GM18907 (cell line): ENCODE measurements at regions not wholly inside any gene's neighbourhood (a gene's known extent, or its start where the extent isn't known, plus 50 kb on each side); places are given as distances from the start of the nearest gene placed in this dataset.
"Not testable (repeated sequence)": the region's sequence is repeated elsewhere in the genome, so short reads cannot be mapped to it uniquely, and the experiment has no call there.

Experiments used
- ATAC-seq: cut with Tn5 transposase; IDR thresholded peaks from one replicate; pipeline ENCODE4 v1.9.1; 2021; ENCODE audit warnings: mild to moderate bottlenecking, moderate library complexity; ENCODE audit not compliant: unreplicated experiment

DNA sequence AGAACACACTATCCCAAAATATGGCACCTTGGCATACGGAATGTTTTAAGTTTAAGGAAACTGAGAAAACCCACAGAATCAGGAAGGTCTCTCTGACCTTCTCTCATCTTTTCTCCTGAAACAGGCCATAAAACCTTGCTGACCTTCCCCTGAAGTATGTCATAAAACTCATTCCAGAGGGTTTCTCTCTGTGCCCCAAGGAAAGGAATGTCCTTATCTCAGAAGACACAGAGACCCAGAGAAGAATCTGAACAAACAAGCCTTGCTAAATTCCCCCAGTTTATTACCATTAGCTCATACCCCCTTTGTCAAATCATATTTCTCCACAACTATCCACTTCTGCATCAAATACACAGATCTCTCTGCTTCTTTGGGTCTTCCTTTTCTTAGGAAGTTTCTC lies 603.1 kb downstream of the MCTP2 start:
- ATAC-seq: no peak

DNA sequence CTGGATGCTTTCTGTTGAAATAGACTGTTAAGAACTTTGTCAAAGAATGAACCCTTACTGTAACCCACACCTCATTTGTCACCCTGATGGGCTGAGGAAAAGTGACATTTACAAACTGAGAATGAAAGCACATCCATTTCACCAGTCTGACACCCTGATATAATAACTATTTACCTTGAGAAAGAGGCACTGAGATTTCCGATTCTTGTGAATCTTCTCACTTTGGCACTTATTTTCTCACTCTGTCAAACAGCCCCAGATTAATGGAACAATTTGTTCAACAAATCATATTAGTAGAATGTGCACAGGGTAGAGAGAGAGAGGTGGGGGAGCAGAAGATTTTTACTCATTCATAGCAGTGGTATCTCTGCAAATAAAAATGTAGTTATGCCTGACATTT lies 606.9 kb downstream of the MCTP2 start:
- no peak for ATAC-seq

DNA sequence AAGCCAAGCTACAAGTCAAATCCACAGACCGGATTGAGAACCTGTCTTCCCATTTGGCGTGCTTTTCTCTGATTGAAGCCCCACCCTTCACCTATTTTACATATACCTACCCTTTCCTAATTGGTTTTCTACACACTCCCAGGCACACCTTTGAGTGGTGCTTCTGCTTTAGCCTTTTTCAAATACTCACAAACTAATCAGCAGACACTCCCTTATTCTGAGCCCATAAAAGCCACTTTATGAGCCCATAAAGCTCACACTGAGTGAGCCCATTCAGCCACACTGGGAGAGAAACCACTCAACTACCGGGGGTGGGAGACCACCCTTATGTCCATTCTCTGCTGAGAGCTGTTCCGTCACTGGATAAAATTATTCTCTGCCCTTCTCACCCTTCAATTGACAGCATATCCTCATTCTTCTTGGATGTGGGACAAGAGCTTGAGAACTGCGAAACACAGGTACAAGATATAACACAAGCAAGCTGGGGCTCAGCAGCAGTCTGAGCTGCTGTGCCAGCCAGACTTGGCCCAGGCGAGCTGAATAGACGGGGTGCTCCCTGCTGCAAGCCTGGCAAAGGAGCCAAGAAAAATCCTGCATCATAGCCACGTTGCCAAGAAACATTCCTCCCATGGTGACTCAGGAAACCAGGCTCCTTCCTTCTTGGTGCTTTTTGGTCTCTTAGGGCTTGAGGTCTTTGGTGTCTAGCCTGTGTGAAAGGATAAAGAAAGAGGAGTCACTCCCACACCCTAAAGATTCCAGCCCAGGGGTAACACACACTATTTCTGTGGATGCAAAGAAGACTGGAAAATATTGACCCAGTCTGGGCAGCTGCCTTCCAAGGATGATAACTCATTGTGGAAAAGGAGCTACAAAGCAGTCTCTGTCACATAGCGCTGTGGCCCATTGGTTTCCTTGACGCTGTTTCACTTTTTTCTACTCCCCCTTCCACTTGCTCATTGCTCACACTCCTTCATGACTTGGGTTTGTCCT lies 609.7 kb downstream of the MCTP2 start:
- no peak for ATAC-seq

- ATAC-seq: no peak
Measured at GRCh38 chr15:94843060-94843459, 611.7 kb downstream of the MCTP2 start.

DNA sequence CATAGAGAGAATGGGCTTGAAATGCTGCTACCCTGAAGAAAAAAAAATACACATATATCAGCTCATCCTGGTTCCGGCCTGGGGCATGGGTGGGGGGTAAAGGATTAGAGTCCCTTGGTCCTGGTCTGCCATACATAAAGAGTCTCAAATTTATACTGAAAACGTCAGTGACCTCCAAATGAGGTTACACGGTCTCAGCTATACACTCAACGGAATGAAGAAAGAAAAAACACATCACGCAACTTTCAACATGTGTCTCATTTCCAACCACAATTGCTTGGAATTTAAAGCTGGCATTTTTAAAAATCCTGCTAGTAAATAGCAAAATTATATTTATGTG lies 612.8 kb downstream of the MCTP2 start:
- no peak for ATAC-seq

GRCh38 chr15:94844538-94845389 lies 613.4 kb downstream of the MCTP2 start:
- ATAC-seq: peak; percentile 43

DNA sequence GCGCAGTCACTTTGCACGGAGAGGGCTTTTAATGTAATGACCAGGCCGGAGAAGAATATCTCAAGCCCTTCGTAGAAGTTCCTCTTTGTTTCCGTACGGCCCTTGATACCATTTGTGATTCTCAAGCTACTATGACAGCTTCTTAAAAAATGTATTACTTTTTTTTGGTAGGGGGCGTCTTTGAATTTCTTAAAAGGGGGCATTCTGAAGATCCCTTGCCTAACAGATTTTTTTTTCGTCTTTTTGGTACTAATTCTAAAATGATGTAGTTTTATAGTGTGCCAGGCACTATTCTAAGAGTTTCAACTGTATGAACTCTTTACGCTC lies 614.0 kb downstream of the MCTP2 start:
- no peak for ATAC-seq

GRCh38 chr15:94847325-94847724 lies 616.0 kb downstream of the MCTP2 start:
- ATAC-seq: no peak

DNA sequence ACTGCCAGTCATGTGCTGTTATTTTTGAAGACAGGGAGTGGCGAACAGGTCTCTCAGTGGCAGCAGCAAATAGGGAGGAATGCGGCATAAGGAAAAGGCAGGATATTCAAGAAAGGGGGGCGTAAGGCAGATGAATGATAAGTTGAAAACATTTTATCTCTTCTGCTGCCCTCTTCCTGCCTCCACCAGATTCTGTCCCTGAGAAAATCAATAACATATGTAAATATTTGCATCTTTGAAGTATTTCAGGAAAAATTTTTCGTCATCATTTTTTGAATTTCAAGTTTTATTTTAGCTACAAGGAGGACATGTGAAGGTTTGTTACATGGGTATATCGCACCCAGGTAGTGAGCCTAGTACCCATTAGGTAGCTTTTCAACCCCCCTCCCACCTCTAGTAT lies 616.7 kb downstream of the MCTP2 start:
- ATAC-seq: no peak

GRCh38 chr15:94855018-94855408 lies 623.7 kb downstream of the MCTP2 start:
- no peak for ATAC-seq

- ATAC-seq: no peak
Measured at GRCh38 chr15:94855409-94856266, 624.3 kb downstream of the MCTP2 start.

DNA sequence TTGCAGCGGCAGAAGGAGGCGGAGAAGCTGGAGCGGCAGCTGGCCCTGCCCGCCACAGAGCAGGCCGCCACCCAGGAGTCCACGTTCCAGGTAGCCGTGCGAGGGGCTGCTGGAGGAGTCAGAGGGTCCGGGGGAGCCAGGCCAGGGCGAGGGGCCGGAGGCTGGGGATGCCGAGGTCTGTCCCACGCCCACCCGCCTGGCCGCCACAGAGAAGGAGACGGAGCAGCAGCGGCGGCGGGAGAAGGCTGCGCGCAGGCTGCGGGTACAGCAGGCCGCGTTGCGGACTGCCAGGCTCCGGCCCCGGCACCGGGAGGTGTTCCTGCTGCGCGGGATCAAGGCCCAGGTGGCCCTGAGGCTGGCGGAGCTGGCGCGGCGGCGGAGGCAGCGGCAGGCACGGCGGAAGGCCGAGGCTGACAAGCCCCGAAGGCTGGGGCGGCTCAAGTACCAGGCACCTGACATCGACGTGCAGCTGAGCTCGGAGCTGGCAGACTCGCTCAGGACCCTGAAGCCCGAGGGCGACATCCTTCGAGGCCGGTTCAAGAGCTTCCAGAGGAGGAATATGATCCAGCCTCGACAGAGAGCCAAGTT lies 625.0 kb downstream of the MCTP2 start:
- no peak for ATAC-seq

DNA sequence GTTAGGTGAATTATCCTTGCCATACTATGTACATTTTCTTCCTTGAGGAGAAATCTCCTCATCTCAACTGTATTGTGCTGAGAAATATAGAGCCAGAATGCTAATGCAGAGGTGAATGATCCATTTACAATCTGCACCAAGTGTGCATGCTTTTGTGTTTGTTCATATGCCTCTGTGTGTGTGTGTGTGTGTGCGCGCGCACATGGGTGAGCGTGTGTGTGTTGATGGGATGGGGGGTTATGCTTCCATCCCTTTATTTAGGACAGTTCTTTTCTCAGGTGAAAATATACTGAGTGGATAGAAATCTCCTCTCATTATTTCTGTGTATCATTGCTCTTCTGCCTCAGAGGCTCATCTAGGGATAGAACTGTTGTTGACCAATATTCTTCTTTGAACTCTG lies 626.1 kb downstream of the MCTP2 start:
- no peak for ATAC-seq

- no peak for ATAC-seq
Measured at GRCh38 chr15:94858011-94858410, 626.6 kb downstream of the MCTP2 start.

GRCh38 chr15:94858449-94858848 lies 627.1 kb downstream of the MCTP2 start:
- no peak for ATAC-seq

DNA sequence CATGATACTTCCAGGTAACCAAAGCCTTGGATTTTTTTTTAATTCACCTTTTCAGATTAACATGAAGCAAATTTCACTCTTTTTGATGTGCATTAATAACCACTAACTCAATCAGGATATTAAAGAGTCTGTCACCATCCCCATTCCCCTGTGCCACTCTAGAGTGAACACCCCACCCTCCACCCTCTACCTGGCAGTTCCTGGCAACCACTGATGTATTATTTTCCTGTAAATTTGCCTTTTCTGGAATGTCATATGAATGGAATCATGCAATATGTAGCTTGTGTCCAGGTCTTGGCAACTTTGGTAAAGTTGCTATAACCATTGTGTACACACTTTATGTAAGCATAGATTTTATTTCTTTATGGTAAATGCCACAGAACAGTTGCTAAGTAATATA lies 627.6 kb downstream of the MCTP2 start:
- ATAC-seq: no peak

- no peak for ATAC-seq
Measured at GRCh38 chr15:94864600-94864999, 633.2 kb downstream of the MCTP2 start.

DNA sequence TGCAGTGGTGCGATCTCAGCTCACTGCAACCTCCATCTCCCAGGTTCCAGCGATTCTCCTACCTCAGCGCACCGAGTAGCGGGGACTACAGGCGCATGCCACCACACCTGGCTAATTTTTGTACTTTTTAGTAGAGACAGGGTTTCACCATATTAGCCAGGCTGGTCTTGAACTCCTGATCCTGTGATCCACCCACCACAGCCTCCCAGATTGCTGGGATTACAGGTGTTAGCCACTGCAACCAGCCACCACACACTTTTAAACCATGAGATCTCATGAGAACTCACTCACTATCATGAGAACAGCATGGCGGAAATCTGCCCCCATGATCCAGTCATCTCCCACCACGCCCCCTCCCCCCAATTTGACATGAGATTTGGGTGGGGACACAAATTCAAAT lies 636.9 kb downstream of the MCTP2 start:
- not testable (repeated sequence) for ATAC-seq

DNA sequence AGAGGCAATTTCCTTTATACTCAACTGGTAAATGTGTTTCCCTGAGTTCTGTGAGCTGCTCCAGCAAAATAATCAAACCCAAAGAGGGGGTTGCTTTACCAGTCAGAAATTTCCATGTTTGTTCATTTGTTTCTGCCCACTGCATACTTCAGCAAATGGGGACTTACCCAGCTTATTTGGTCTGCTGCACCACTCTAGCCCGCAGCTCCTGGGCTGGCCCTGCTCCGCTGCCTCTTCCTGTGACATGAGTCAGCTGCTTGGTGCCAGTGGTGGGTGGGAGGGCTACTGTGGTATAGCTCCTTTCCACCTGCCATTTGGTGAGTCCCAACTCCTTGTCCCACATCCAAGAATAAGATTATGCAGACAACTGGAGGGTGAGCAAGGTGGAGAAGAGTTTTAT lies 644.2 kb downstream of the MCTP2 start:
- ATAC-seq: no peak

GRCh38 chr15:94877833-94878232 lies 646.5 kb downstream of the MCTP2 start:
- ATAC-seq: no peak
